Smooth muscle cell (in vitro differentiated cells): ENCODE measurements at regions not wholly inside any gene's neighbourhood (a gene's known extent, or its start where the extent isn't known, plus 50 kb on each side); places are given as distances from the start of the nearest gene placed in this dataset.

Source experiments
- DNase-seq: peaks from one replicate; lab custom pipeline; 2025; ENCODE audit not compliant: unreplicated experiment; lab: John Stamatoyannopoulos, UW
- H2AFZ ChIP-seq: fragments of 200-600 bp; sonication (generic); 2 replicates; pipeline ENCODE4 v1.6.0; 2016; ENCODE audit warnings: antibody characterized with exemption, low read depth, mild to moderate bottlenecking
- H3F3A ChIP-seq: fragments of 200-600 bp; sonication (generic); 2 replicates; pipeline ENCODE4 v1.6.0; 2017; ENCODE audit warnings: antibody characterized with exemption, low read depth
- H3K27ac ChIP-seq: fragments of 200-600 bp; sonication (generic); 2 replicates; pipeline ENCODE4 v1.5.1; 2016; ENCODE audit warnings: low read depth, mild to moderate bottlenecking
- H3K27me3 ChIP-seq: fragments of 200-600 bp; sonication (generic); 2 replicates; pipeline ENCODE4 v1.6.1; 2016; ENCODE audit warnings: low read depth, mild to moderate bottlenecking
- H3K36me3 ChIP-seq: fragments of 200-600 bp; sonication (generic); 2 replicates; pipeline ENCODE4 v1.5.1; 2016; ENCODE audit warnings: low read depth
- H3K4me1 ChIP-seq: fragments of 200-600 bp; sonication (generic); 2 replicates; pipeline ENCODE4 v1.5.1; 2016; ENCODE audit warnings: low read depth
- H3K4me2 ChIP-seq: fragments of 200-600 bp; sonication (generic); 2 replicates; pipeline ENCODE4 v1.6.0; 2016; ENCODE audit warnings: mild to moderate bottlenecking
- H3K4me3 ChIP-seq: fragments of 200-600 bp; sonication (generic); 2 replicates; pipeline ENCODE4 v1.5.1; 2016; ENCODE audit warnings: mild to moderate bottlenecking
- H3K79me2 ChIP-seq: fragments of 200-600 bp; sonication (generic); 2 replicates; pipeline ENCODE4 v1.6.0; 2016; ENCODE audit warnings: low read depth, mild to moderate bottlenecking
- H3K9ac ChIP-seq: fragments of 200-600 bp; sonication (generic); 2 replicates; pipeline ENCODE4 v1.6.0; 2016; ENCODE audit warnings: low read depth
- H3K9me3 ChIP-seq: fragments of 200-600 bp; sonication (generic); replicated peaks from 2 replicates; pipeline ENCODE4 v1.5.1; 2016; ENCODE audit warnings: low read depth
- H4K20me1 ChIP-seq: fragments of 200-600 bp; sonication (generic); 2 replicates; pipeline ENCODE4 v1.6.0; 2016; ENCODE audit warnings: low read depth
- CTCF ChIP-seq: fragments of 200-600 bp; sonication (generic); IDR thresholded peaks from 2 replicates; pipeline ENCODE4 v1.5.1; 2017; ENCODE audit warnings: borderline replicate concordance, mild to moderate bottlenecking, antibody characterized with exemption; ENCODE audit not compliant: insufficient read depth, poor library complexity, severe bottlenecking
- WGBS: methylation state at CpG from one replicate; pipeline ENCODE4 v1.1.7; 2016; ENCODE audit warnings: low lambda C conversion rate; 5-methylcytosine and 5-hydroxymethylcytosine counted together

- Histone ChIP-seq H3K79me2 (no peaks in the 10 kb centered on the region), H3K4me3 (no peak overlapping the region), H3K36me3 (no peaks in the 10 kb centered on the region), H2AFZ (no peak overlapping the region), H4K20me1 (no peaks in the 10 kb centered on the region), H3K27me3 (no peaks in the 10 kb centered on the region), H3K9ac (no peak overlapping the region), H3K9me3 (no peaks in the 10 kb centered on the region), H3K4me2 (peak overlapping the region; percentile 10), H3K27ac (no peak overlapping the region), H3K4me1 (peaks cover 29% of the 10 kb centered on the region), H3F3A (no peaks in the 10 kb centered on the region)
- WGBS: 81% methylated on average over 6 of the region's 6 CpGs
- DNase-seq: no peak
- no peak for TF ChIP-seq CTCF
Observed at GRCh38 chr11:8329336-8329735, 65.7 kb upstream of the LMO1 start.

- no peaks in the 10 kb centered on the region for H3K36me3 ChIP-seq
- H3K27ac ChIP-seq: no peak overlapping the region
- H3K9ac ChIP-seq: no peak overlapping the region
- no peaks in the 10 kb centered on the region for H4K20me1 ChIP-seq
- H3K4me2 ChIP-seq: peak overlapping the region; percentile 10
- H3K79me2 ChIP-seq: no peaks in the 10 kb centered on the region
- 11% methylated on average over 11 of the region's 11 CpGs for WGBS
- H3K4me1 ChIP-seq: peaks cover 24% of the 10 kb centered on the region
- TF ChIP-seq CTCF: peak; percentile 83
- peak; percentile 43 for DNase-seq
- H3K4me3 ChIP-seq: no peak overlapping the region
- H3F3A ChIP-seq: no peaks in the 10 kb centered on the region
- H2AFZ ChIP-seq: no peak overlapping the region
- no peaks in the 10 kb centered on the region for H3K9me3 ChIP-seq
- H3K27me3 ChIP-seq: no peaks in the 10 kb centered on the region
Observed at GRCh38 chr11:8328848-8329330, 65.2 kb upstream of the LMO1 start.

GRCh38 chr11:8328231-8328794 is 64.6 kb upstream of the LMO1 start:
- H3K27ac ChIP-seq: no peak overlapping the region
- H3K9me3 ChIP-seq: no peaks in the 10 kb centered on the region
- no peak overlapping the region for H3K4me2 ChIP-seq
- no peak for TF ChIP-seq CTCF
- no peak for DNase-seq
- H3K4me1 ChIP-seq: peaks cover 19% of the 10 kb centered on the region
- H3K36me3 ChIP-seq: no peaks in the 10 kb centered on the region
- H3K27me3 ChIP-seq: no peaks in the 10 kb centered on the region
- H2AFZ ChIP-seq: no peak overlapping the region
- no peaks in the 10 kb centered on the region for H3F3A ChIP-seq
- no peak overlapping the region for H3K4me3 ChIP-seq
- no peaks in the 10 kb centered on the region for H3K79me2 ChIP-seq
- H4K20me1 ChIP-seq: no peaks in the 10 kb centered on the region
- WGBS: 98% methylated on average over 5 of the region's 7 CpGs
- H3K9ac ChIP-seq: no peak overlapping the region

- no peak for TF ChIP-seq CTCF
- Histone ChIP-seq H3K27ac (no peak overlapping the region), H4K20me1 (no peaks in the 10 kb centered on the region), H3K9me3 (no peaks in the 10 kb centered on the region), H3K79me2 (no peaks in the 10 kb centered on the region), H3K27me3 (no peaks in the 10 kb centered on the region), H3K4me2 (no peak overlapping the region), H3K4me3 (no peak overlapping the region), H3K36me3 (no peaks in the 10 kb centered on the region), H3K4me1 (peaks cover 14% of the 10 kb centered on the region), H3F3A (no peaks in the 10 kb centered on the region), H2AFZ (no peak overlapping the region), H3K9ac (no peak overlapping the region)
- no peak for DNase-seq
- WGBS: 70% methylated on average over 3 of the region's 3 CpGs
Observed at GRCh38 chr11:8327761-8328192, 64.1 kb upstream of the LMO1 start.
